Suprapubic skin (tissue), 4 donors: ENCODE measurements at regions not wholly inside any gene's neighbourhood (a gene's known extent, or its start where the extent isn't known, plus 50 kb on each side); places are given as distances from the start of the nearest gene placed in this dataset.

Source experiments
- EP300 ChIP-seq: sonication (generic); formaldehyde crosslinking; IDR thresholded peaks from one replicate; pipeline ENCODE4 v1.6.1; 2017; ENCODE audit warnings: antibody characterized with exemption
- POLR2A ChIP-seq, 2 donors: fragments of 450-650 bp; IDR thresholded peaks; one replicate each; pipeline ENCODE4 v1.6.1; 2017; ENCODE audit warnings: antibody characterized with exemption in 2 of 2, mild to moderate bottlenecking in 2 of 2, moderate library complexity in 2 of 2
- POLR2AphosphoS5 ChIP-seq, 3 donors: sonication (generic); formaldehyde crosslinking; IDR thresholded peaks; one replicate each; pipeline ENCODE4 v1.6.1; 2017; ENCODE audit warnings: antibody characterized with exemption in 3 of 3
- TF ChIP-seq, protein P1 (sequence below), 2 donors: fragments of 200-600 bp in 1 of 2; fragments of 450-650 bp in 1 of 2; sonication (generic) in 1 of 2; IDR thresholded peaks; one replicate each; pipeline ENCODE4 v1.5.1; 2016 to 2019; ENCODE audit warnings: antibody characterized with exemption in 2 of 2, mild to moderate bottlenecking in 1 of 2, moderate library complexity in 1 of 2

DNA sequence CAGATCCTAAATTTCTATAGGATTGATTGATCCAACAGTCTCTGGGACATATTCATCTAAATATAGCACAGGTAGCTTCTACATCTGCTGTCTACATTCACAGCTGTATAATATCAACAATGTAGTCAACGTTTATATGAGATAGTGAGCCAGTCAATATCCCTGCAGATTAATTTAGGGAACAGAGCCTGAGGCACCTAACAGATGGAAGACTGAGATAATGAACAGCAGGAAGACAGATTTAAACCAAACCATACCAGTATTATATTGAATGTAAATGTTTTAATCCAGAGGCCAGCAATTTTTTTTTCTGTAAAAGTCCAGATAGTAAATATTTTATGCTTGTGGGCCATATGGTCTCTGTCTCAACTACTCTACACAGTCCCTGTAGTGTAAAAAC lies 2072.4 kb downstream of the MRPL39 start:
- TF ChIP-seq, protein P1, sequence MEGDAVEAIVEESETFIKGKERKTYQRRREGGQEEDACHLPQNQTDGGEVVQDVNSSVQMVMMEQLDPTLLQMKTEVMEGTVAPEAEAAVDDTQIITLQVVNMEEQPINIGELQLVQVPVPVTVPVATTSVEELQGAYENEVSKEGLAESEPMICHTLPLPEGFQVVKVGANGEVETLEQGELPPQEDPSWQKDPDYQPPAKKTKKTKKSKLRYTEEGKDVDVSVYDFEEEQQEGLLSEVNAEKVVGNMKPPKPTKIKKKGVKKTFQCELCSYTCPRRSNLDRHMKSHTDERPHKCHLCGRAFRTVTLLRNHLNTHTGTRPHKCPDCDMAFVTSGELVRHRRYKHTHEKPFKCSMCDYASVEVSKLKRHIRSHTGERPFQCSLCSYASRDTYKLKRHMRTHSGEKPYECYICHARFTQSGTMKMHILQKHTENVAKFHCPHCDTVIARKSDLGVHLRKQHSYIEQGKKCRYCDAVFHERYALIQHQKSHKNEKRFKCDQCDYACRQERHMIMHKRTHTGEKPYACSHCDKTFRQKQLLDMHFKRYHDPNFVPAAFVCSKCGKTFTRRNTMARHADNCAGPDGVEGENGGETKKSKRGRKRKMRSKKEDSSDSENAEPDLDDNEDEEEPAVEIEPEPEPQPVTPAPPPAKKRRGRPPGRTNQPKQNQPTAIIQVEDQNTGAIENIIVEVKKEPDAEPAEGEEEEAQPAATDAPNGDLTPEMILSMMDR (IDR thresholded peaks at IDR 0.05): no peak
- TF ChIP-seq POLR2AphosphoS5 (IDR thresholded peaks at IDR 0.05): no peak
- TF ChIP-seq POLR2A (IDR thresholded peaks at IDR 0.05): no peak
- TF ChIP-seq EP300: no peak
